SH-SY5Y (cell line): ENCODE measurements at regions not wholly inside any gene's neighbourhood (a gene's known extent, or its start where the extent isn't known, plus 50 kb on each side); places are given as distances from the start of the nearest gene placed in this dataset.

Experiments used
- GATA2 ChIP-seq: IDR thresholded peaks from 2 replicates; pipeline ENCODE4 v1.6.1; 2011; ENCODE audit warnings: mild to moderate bottlenecking, low read depth, low read length
- GATA3 ChIP-seq: IDR thresholded peaks from 2 replicates; pipeline ENCODE4 v1.6.1; 2011; ENCODE audit warnings: low read depth, mild to moderate bottlenecking, low read length, moderate library complexity

- TF ChIP-seq GATA2 (no peak), GATA3 (no peak)
Measured at GRCh38 chr5:96317945-96318344, 115.1 kb downstream of the PCSK1 start.
